ENCODE measurements at regions not wholly inside any gene's neighbourhood (a gene's known extent, or its start where the extent isn't known, plus 50 kb on each side); places are given as distances from the start of the nearest gene placed in this dataset.
"Not testable (repeated sequence)": the region's sequence is repeated elsewhere in the genome, so short reads cannot be mapped to it uniquely, and the experiment has no call there.

- H3K4me3 Mint-ChIP-seq (ENCODE audit: unreplicated experiment), result no peak overlapping the region
- no peak for TF ChIP-seq CTCF (IDR thresholded peaks at IDR 0.05; ENCODE audit: unreplicated experiment)
- H3K27me3 Mint-ChIP-seq (ENCODE audit: unreplicated experiment), result peaks cover 6% of the 10 kb centered on the region
- no peaks in the 10 kb centered on the region for H3K36me3 Mint-ChIP-seq (ENCODE audit: low read depth, unreplicated experiment)
- no peak overlapping the region for H3K27ac Mint-ChIP-seq (ENCODE audit: unreplicated experiment)
- peaks cover 6% of the 10 kb centered on the region for H3K4me1 Mint-ChIP-seq (ENCODE audit: unreplicated experiment)
- no peak for DNase-seq (ENCODE audit: low spot score)
- no peaks in the 10 kb centered on the region for H3K9me3 Mint-ChIP-seq (ENCODE audit: unreplicated experiment)
These were observed 51.5 kb upstream of the MELK start for GRCh38 chr9:36521148-36521547.

GRCh38 chr9:36517131-36517530 lies 55.6 kb upstream of the MELK start:
- no peaks in the 10 kb centered on the region for H3K36me3 Mint-ChIP-seq (ENCODE audit: low read depth, unreplicated experiment)
- H3K9me3 Mint-ChIP-seq (ENCODE audit: unreplicated experiment), result no peaks in the 10 kb centered on the region
- no peak for TF ChIP-seq CTCF (IDR thresholded peaks at IDR 0.05; ENCODE audit: unreplicated experiment)
- peaks cover 6% of the 10 kb centered on the region for H3K4me1 Mint-ChIP-seq (ENCODE audit: unreplicated experiment)
- H3K4me3 Mint-ChIP-seq (ENCODE audit: unreplicated experiment), result no peak overlapping the region
- H3K27me3 Mint-ChIP-seq (ENCODE audit: unreplicated experiment), result peaks cover 6% of the 10 kb centered on the region
- peak overlapping the region; percentile 57 for H3K27ac Mint-ChIP-seq (ENCODE audit: unreplicated experiment)
- DNase-seq (ENCODE audit: low spot score), result no peak

- Mint-ChIP-seq H3K27me3 (ENCODE audit: unreplicated experiment) (no peaks in the 10 kb centered on the region), H3K4me3 (ENCODE audit: unreplicated experiment) (no peak overlapping the region), H3K36me3 (ENCODE audit: low read depth, unreplicated experiment) (no peaks in the 10 kb centered on the region), H3K4me1 (ENCODE audit: unreplicated experiment) (peaks cover 14% of the 10 kb centered on the region), H3K9me3 (ENCODE audit: unreplicated experiment) (no peaks in the 10 kb centered on the region), H3K27ac (ENCODE audit: unreplicated experiment) (peak overlapping the region; percentile 46)
- no peak for DNase-seq (ENCODE audit: low spot score)
- TF ChIP-seq CTCF (IDR thresholded peaks at IDR 0.05; ENCODE audit: unreplicated experiment), result no peak
These were observed 68.5 kb upstream of the MELK start for GRCh38 chr9:36504156-36504555.

- Mint-ChIP-seq H3K27ac (ENCODE audit: unreplicated experiment) (peak overlapping the region; percentile 46), H3K4me1 (ENCODE audit: unreplicated experiment) (peaks cover 14% of the 10 kb centered on the region), H3K27me3 (ENCODE audit: unreplicated experiment) (no peaks in the 10 kb centered on the region), H3K36me3 (ENCODE audit: low read depth, unreplicated experiment) (no peaks in the 10 kb centered on the region), H3K4me3 (ENCODE audit: unreplicated experiment) (no peak overlapping the region), H3K9me3 (ENCODE audit: unreplicated experiment) (no peaks in the 10 kb centered on the region)
- no peak for DNase-seq (ENCODE audit: low spot score)
- no peak for TF ChIP-seq CTCF (IDR thresholded peaks at IDR 0.05; ENCODE audit: unreplicated experiment)
These were observed 69.3 kb upstream of the MELK start for GRCh38 chr9:36503172-36504088.

- Mint-ChIP-seq H3K9me3 (ENCODE audit: unreplicated experiment) (no peaks in the 10 kb centered on the region), H3K36me3 (ENCODE audit: low read depth, unreplicated experiment) (no peaks in the 10 kb centered on the region), H3K27ac (ENCODE audit: unreplicated experiment) (no peak overlapping the region), H3K4me1 (ENCODE audit: unreplicated experiment) (peaks cover 14% of the 10 kb centered on the region), H3K27me3 (ENCODE audit: unreplicated experiment) (no peaks in the 10 kb centered on the region), H3K4me3 (ENCODE audit: unreplicated experiment) (no peak overlapping the region)
- TF ChIP-seq CTCF (IDR thresholded peaks at IDR 0.05; ENCODE audit: unreplicated experiment), result no peak
- DNase-seq (ENCODE audit: low spot score), result no peak
These were observed 71.0 kb upstream of the MELK start for GRCh38 chr9:36501727-36502126.

- H3K27ac Mint-ChIP-seq (ENCODE audit: unreplicated experiment); DNase-seq (ENCODE audit: low spot score); H3K4me3 Mint-ChIP-seq (ENCODE audit: unreplicated experiment); H3K27me3 Mint-ChIP-seq (ENCODE audit: unreplicated experiment); H3K9me3 Mint-ChIP-seq (ENCODE audit: unreplicated experiment); H3K36me3 Mint-ChIP-seq (ENCODE audit: low read depth, unreplicated experiment): not testable (repeated sequence)
- H3K4me1 Mint-ChIP-seq (ENCODE audit: unreplicated experiment), result peaks cover 14% of the 10 kb centered on the region
These were observed 71.8 kb upstream of the MELK start for GRCh38 chr9:36500931-36501330.

All from endothelial cell (in vitro differentiated cells).